AG04449 (cell line): ENCODE measurements at regions not wholly inside any gene's neighbourhood (a gene's known extent, or its start where the extent isn't known, plus 50 kb on each side); places are given as distances from the start of the nearest gene placed in this dataset.

Experiments
- CTCF ChIA-PET: fragments of 350-600 bp; formaldehyde crosslinking; extraction: SDS; loops from one replicate; lab custom pipeline; 2021; ENCODE audit warnings: antibody characterized with exemption; lab: Yijun Ruan, JAX
- POLR2A ChIA-PET: fragments of 400-600, 350-600 bp; formaldehyde crosslinking; extraction: SDS; loops from one replicate; lab custom pipeline; 2020; ENCODE audit warnings: antibody characterized with exemption, inconsistent platforms; lab: Yijun Ruan, JAX
- DNase-seq: peaks from one replicate; pipeline ENCODE4 v3.0.0-alpha.2; 2010; ENCODE audit warnings: low read depth, low spot score
- H3K4me3 ChIP-seq: 2 replicates; pipeline ENCODE4 v1.5.1; 2011; ENCODE audit warnings: low read depth, mild to moderate bottlenecking, control low read depth, low read length
- TF ChIP-seq, protein P1 (sequence below): IDR thresholded peaks from one replicate; pipeline ENCODE4 v1.5.1; 2011; ENCODE audit warnings: mild to moderate bottlenecking, moderate library complexity, low read length, control low read depth, inconsistent platforms; ENCODE audit not compliant: insufficient read depth; ENCODE audit errors: missing control alignments

DNA sequence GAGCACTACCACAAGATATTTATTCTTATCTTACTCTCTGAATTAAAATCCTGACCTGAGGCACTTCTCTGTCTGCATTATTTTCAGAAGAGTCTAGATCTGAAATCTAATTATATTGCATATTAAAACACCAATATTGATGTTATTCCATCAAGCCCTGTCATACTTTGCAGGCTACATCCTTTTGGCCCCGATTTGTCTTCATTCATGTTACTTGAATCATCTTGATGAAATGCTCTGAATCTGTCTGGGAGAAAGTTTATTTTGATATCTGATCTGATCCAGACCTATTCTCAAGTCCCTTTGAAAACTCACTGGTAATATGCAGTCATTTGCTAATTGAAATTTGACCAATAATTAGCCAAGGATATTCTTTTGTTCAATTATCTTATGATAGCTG, 79.9 kb downstream of the BBS10 start:
- CTCF ChIA-PET, result interaction anchor here (1.3 kb wide), 1 partner anchor 8 kb away, joined by 6 read pairs; no protein-coding TSS in a partner anchor
- TF ChIP-seq, protein P1, sequence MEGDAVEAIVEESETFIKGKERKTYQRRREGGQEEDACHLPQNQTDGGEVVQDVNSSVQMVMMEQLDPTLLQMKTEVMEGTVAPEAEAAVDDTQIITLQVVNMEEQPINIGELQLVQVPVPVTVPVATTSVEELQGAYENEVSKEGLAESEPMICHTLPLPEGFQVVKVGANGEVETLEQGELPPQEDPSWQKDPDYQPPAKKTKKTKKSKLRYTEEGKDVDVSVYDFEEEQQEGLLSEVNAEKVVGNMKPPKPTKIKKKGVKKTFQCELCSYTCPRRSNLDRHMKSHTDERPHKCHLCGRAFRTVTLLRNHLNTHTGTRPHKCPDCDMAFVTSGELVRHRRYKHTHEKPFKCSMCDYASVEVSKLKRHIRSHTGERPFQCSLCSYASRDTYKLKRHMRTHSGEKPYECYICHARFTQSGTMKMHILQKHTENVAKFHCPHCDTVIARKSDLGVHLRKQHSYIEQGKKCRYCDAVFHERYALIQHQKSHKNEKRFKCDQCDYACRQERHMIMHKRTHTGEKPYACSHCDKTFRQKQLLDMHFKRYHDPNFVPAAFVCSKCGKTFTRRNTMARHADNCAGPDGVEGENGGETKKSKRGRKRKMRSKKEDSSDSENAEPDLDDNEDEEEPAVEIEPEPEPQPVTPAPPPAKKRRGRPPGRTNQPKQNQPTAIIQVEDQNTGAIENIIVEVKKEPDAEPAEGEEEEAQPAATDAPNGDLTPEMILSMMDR, result no peak
- no peak overlapping the region for H3K4me3 ChIP-seq
- POLR2A ChIA-PET, result interaction anchor here (0.8 kb wide), 1 partner anchor 9 kb away, joined by 3 read pairs; no protein-coding TSS in a partner anchor
- DNase-seq, result no peak

DNA sequence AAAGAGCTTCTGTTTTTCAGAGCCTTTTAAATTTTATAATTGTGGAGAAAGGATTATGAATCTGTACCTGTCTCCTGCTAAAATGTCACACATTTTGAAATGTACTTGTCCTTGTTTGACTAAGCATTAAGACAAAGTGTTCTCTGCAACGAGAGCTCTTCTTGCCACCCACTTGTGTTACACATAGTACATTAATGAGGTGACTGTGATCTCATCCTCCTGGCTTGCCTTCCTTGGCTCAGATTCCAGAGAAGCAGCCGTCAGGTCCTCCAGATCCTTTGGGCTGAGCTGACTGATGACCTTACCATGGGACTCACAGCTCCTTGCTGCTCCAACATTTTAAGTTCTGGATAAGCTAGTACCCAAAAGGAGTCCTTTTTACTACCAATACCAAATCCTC, 81.4 kb downstream of the BBS10 start:
- ChIA-PET POLR2A (interaction anchor here (1.4 kb wide), 1 partner anchor 11 kb away, joined by 8 read pairs; no protein-coding TSS in a partner anchor), CTCF (interaction anchor here (1.3 to 2.0 kb wide), 2 partner anchors 11 to 16 kb away, joined by 4 to 8 read pairs; no protein-coding TSS in a partner anchor)
- no peak overlapping the region for H3K4me3 ChIP-seq
- DNase-seq, result peak; percentile 65
- TF ChIP-seq, protein P1, result no peak

DNA sequence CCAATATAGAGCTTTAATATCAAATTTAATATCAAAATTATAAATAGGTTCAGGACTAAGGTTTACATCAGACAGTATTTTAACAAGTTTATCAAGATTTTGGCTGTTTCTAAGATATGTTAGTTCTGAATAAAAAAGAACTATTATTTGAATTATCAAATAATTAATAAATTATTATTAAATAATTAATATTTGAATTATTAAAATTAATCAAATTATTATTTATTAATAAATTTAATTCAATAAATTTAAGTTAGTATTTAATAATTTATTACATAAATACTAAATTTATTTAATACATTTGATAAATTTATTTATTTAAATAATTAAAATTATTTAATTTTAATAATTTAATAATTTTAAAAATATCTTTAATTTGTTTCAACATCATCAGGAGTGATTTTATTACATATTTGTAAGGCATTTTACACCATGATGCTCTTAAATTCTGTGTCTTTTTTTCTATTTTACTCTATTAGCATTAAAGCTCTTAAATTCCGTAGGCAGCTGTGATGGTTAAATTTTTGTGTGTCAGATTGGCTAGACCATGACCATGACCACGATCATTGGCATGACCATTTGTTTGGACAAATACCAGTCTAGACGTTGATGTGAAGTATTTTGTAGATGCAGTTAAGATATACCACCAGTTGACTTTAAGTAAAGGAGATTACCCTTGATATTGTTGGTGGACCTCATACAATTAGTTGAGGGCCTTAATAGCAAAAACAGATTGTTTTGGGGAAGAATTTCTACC, 82.6 kb downstream of the BBS10 start:
- H3K4me3 ChIP-seq, result no peak overlapping the region
- TF ChIP-seq, protein P1, result no peak
- CTCF ChIA-PET, result interaction anchor here (2.0 kb wide), 1 partner anchor 12 kb away, joined by 8 read pairs; no protein-coding TSS in a partner anchor
- POLR2A ChIA-PET, result no interaction called here
- no peak for DNase-seq

DNA sequence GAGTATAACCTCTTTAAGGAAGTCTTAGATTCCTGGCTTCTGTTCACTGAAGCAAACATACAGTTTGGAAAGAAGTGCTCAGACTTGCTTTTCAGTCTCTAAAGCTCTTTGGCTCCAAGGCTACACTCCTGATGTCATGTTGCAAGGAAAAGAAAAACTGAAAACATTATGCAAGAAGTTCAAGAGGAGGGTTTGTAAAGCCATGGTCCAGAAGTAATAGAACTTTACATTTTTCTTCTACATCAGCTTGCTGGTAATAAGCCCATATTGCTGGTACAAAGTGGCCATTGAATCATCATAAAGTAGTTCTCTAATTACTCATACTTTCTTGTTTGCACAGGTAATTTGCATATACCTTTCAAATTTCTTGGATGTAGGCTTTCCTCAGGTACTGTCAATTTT, 83.6 kb downstream of the BBS10 start:
- no peak overlapping the region for H3K4me3 ChIP-seq
- TF ChIP-seq, protein P1, result no peak
- ChIA-PET CTCF (interaction anchor here (0.8 to 1.1 kb wide), 3 partner anchors 14 to 73 kb away, joined by 3 to 4 read pairs (median 3); no protein-coding TSS in a partner anchor), POLR2A (no interaction called here)
- DNase-seq, result no peak

DNA sequence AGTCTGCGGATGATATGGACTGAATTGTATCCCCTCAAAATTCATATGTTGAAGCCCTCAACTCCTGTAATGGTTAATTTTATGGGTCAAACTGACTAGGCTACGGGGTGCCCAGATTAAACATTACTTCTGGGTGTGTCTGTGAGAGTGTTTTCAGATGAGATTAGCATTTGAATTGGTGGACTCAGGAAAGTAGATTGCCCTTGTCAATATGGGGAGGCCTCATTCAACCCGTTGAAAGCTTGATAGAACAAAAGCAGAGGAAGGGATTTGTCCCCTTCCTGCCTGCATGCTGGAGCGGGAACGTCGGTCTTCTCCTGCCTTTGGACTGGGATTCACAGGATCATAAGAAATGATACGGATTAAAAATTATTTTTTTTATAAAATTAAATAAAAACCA, 84.5 kb downstream of the BBS10 start:
- ChIA-PET CTCF (interaction anchor here (0.8 kb wide), 1 partner anchor 72 kb away, joined by 4 read pairs; no protein-coding TSS in a partner anchor), POLR2A (no interaction called here)
- TF ChIP-seq, protein P1, result no peak
- no peak overlapping the region for H3K4me3 ChIP-seq
- no peak for DNase-seq

DNA sequence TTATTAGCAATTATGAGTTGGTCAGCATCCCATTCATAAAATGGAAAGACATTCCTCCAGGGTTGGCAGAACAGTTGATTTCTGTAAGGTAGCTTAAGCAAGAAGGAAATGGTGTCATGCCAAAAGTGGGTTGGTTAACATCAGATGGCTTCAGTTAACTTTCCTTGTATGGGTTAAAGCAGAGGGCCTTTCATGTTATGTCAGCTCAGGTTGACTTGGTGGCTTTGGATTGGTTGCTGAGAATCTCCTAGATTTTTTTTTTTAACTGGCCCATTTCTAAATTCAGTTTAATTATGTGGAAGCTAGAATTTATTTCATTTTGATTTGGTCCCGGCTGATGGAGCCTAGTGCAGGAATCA, 87.8 kb downstream of the BBS10 start:
- no peak for DNase-seq
- ChIA-PET POLR2A (interaction anchor here (0.8 kb wide), 1 partner anchor 10 kb away, joined by 3 read pairs; no protein-coding TSS in a partner anchor), CTCF (interaction anchor here (0.6 to 2.0 kb wide), 4 partner anchors 9 to 327 kb away, joined by 3 to 6 read pairs (median 4); partner anchors contain the start of gene BBS10)
- TF ChIP-seq, protein P1, result no peak
- H3K4me3 ChIP-seq, result no peak overlapping the region
